Smooth muscle cell (in vitro differentiated cells): ENCODE measurements at regions not wholly inside any gene's neighbourhood (a gene's known extent, or its start where the extent isn't known, plus 50 kb on each side); places are given as distances from the start of the nearest gene placed in this dataset.

ENCODE experiments used
- DNase-seq: peaks from one replicate; lab custom pipeline; 2025; ENCODE audit not compliant: unreplicated experiment; lab: John Stamatoyannopoulos, UW
- H2AFZ ChIP-seq: fragments of 200-600 bp; sonication (generic); 2 replicates; pipeline ENCODE4 v1.6.0; 2016; ENCODE audit warnings: antibody characterized with exemption, low read depth, mild to moderate bottlenecking
- H3F3A ChIP-seq: fragments of 200-600 bp; sonication (generic); 2 replicates; pipeline ENCODE4 v1.6.0; 2017; ENCODE audit warnings: antibody characterized with exemption, low read depth
- H3K27ac ChIP-seq: fragments of 200-600 bp; sonication (generic); 2 replicates; pipeline ENCODE4 v1.5.1; 2016; ENCODE audit warnings: low read depth, mild to moderate bottlenecking
- H3K27me3 ChIP-seq: fragments of 200-600 bp; sonication (generic); 2 replicates; pipeline ENCODE4 v1.6.1; 2016; ENCODE audit warnings: low read depth, mild to moderate bottlenecking
- H3K36me3 ChIP-seq: fragments of 200-600 bp; sonication (generic); 2 replicates; pipeline ENCODE4 v1.5.1; 2016; ENCODE audit warnings: low read depth
- H3K4me1 ChIP-seq: fragments of 200-600 bp; sonication (generic); 2 replicates; pipeline ENCODE4 v1.5.1; 2016; ENCODE audit warnings: low read depth
- H3K4me2 ChIP-seq: fragments of 200-600 bp; sonication (generic); 2 replicates; pipeline ENCODE4 v1.6.0; 2016; ENCODE audit warnings: mild to moderate bottlenecking
- H3K4me3 ChIP-seq: fragments of 200-600 bp; sonication (generic); 2 replicates; pipeline ENCODE4 v1.5.1; 2016; ENCODE audit warnings: mild to moderate bottlenecking
- H3K79me2 ChIP-seq: fragments of 200-600 bp; sonication (generic); 2 replicates; pipeline ENCODE4 v1.6.0; 2016; ENCODE audit warnings: low read depth, mild to moderate bottlenecking
- H3K9ac ChIP-seq: fragments of 200-600 bp; sonication (generic); 2 replicates; pipeline ENCODE4 v1.6.0; 2016; ENCODE audit warnings: low read depth
- H3K9me3 ChIP-seq: fragments of 200-600 bp; sonication (generic); replicated peaks from 2 replicates; pipeline ENCODE4 v1.5.1; 2016; ENCODE audit warnings: low read depth
- H4K20me1 ChIP-seq: fragments of 200-600 bp; sonication (generic); 2 replicates; pipeline ENCODE4 v1.6.0; 2016; ENCODE audit warnings: low read depth
- CTCF ChIP-seq: fragments of 200-600 bp; sonication (generic); IDR thresholded peaks from 2 replicates; pipeline ENCODE4 v1.5.1; 2017; ENCODE audit warnings: borderline replicate concordance, mild to moderate bottlenecking, antibody characterized with exemption; ENCODE audit not compliant: insufficient read depth, poor library complexity, severe bottlenecking
- WGBS: methylation state at CpG from one replicate; pipeline ENCODE4 v1.1.7; 2016; ENCODE audit warnings: low lambda C conversion rate; 5-methylcytosine and 5-hydroxymethylcytosine counted together

- Histone ChIP-seq H2AFZ (no peak overlapping the region), H3K4me1 (no peaks in the 10 kb centered on the region)
- WGBS: 89% methylated on average over 1 of the region's 1 CpG
Observed at GRCh38 chr4:64598066-64598465, 188.8 kb upstream of the TECRL start.

GRCh38 chr4:64594723-64595122 lies 185.5 kb upstream of the TECRL start:
- Histone ChIP-seq H3K4me2 (no peak overlapping the region), H3K79me2 (no peaks in the 10 kb centered on the region), H3K4me1 (no peaks in the 10 kb centered on the region), H3K9ac (no peak overlapping the region), H3K4me3 (no peak overlapping the region), H3K9me3 (no peaks in the 10 kb centered on the region), H3F3A (no peaks in the 10 kb centered on the region), H4K20me1 (no peaks in the 10 kb centered on the region), H3K27me3 (no peaks in the 10 kb centered on the region), H3K27ac (no peak overlapping the region), H2AFZ (no peak overlapping the region), H3K36me3 (no peaks in the 10 kb centered on the region)
- DNase-seq: no peak
- TF ChIP-seq CTCF: no peak

More at GRCh38 chr4:64598066-64598465, 188.8 kb upstream of the TECRL start:
- Histone ChIP-seq H3K4me3 (no peak overlapping the region), H3K36me3 (no peaks in the 10 kb centered on the region), H3K9me3 (no peaks in the 10 kb centered on the region), H3K27me3 (no peaks in the 10 kb centered on the region), H3F3A (no peaks in the 10 kb centered on the region), H3K27ac (no peak overlapping the region), H3K79me2 (no peaks in the 10 kb centered on the region), H4K20me1 (no peaks in the 10 kb centered on the region), H3K4me2 (no peak overlapping the region), H3K9ac (no peak overlapping the region)
- TF ChIP-seq CTCF: no peak
- DNase-seq: no peak

- Histone ChIP-seq H3K36me3 (no peaks in the 10 kb centered on the region), H3K9me3 (no peaks in the 10 kb centered on the region), H3K4me1 (peaks cover 9% of the 10 kb centered on the region), H3K27me3 (no peaks in the 10 kb centered on the region), H3K9ac (no peak overlapping the region), H3K79me2 (no peaks in the 10 kb centered on the region), H4K20me1 (no peaks in the 10 kb centered on the region), H3F3A (no peaks in the 10 kb centered on the region), H2AFZ (no peak overlapping the region), H3K4me3 (no peak overlapping the region), H3K27ac (no peak overlapping the region), H3K4me2 (no peak overlapping the region)
- DNase-seq: no peak
- WGBS: 83% methylated on average over 5 of the region's 5 CpGs
- TF ChIP-seq CTCF: no peak
Observed at GRCh38 chr4:64588507-64588906, 179.3 kb upstream of the TECRL start.

GRCh38 chr4:64584981-64585557 lies 175.8 kb upstream of the TECRL start:
- WGBS: 26% methylated on average over 6 of the region's 6 CpGs
- DNase-seq: no peak
- peak; percentile 79 for TF ChIP-seq CTCF

More at GRCh38 chr4:64584981-64585557, 175.8 kb upstream of the TECRL start:
- Histone ChIP-seq H3K36me3 (no peaks in the 10 kb centered on the region), H3K4me2 (no peak overlapping the region), H3K9ac (no peak overlapping the region), H2AFZ (no peak overlapping the region), H3K4me3 (no peak overlapping the region), H3K4me1 (peaks cover 14% of the 10 kb centered on the region), H3F3A (no peaks in the 10 kb centered on the region), H3K27ac (no peak overlapping the region), H3K9me3 (no peaks in the 10 kb centered on the region), H4K20me1 (no peaks in the 10 kb centered on the region), H3K27me3 (no peaks in the 10 kb centered on the region), H3K79me2 (no peaks in the 10 kb centered on the region)
